SK-N-MC (cell line): ENCODE measurements at regions not wholly inside any gene's neighbourhood (a gene's known extent, or its start where the extent isn't known, plus 50 kb on each side); places are given as distances from the start of the nearest gene placed in this dataset.

Source experiments
- EZH2 ChIP-seq: fragments of 200-600 bp; sonication (generic); IDR thresholded peaks from one replicate; pipeline ENCODE4 v1.6.1; 2017; ENCODE audit warnings: antibody characterized with exemption
- FOXP2 ChIP-seq: optimal IDR thresholded peaks from 2 replicates; pipeline ENCODE3; 2011; ENCODE audit warnings: mild to moderate bottlenecking, moderate library complexity; ENCODE audit not compliant: insufficient read depth; ENCODE audit errors: extremely low read length, control extremely low read depth
- POLR2AphosphoS5 ChIP-seq: IDR thresholded peaks from 2 replicates; pipeline ENCODE4 v1.6.1; 2012; ENCODE audit warnings: mild to moderate bottlenecking, low read depth, low read length, borderline replicate concordance

GRCh38 chrX:104329731-104330130, 75.0 kb upstream of the ESX1 start:
- TF ChIP-seq POLR2AphosphoS5 (no peak), EZH2 (no peak), FOXP2 (no peak)
